Colonic mucosa (tissue), 4 donors: ENCODE measurements at regions not wholly inside any gene's neighbourhood (a gene's known extent, or its start where the extent isn't known, plus 50 kb on each side); places are given as distances from the start of the nearest gene placed in this dataset.

Source experiments
- DNase-seq: peaks from one replicate; pipeline ENCODE4 v3.0.0-alpha.2; 2020
- H3K27ac ChIP-seq: fragments of 200-600 bp; one replicate; pipeline ENCODE4 v1.8.0; 2021
- H3K27me3 ChIP-seq: fragments of 200-600 bp; one replicate; pipeline ENCODE4 v1.8.0; 2021
- H3K36me3 ChIP-seq: fragments of 200-600 bp; one replicate; pipeline ENCODE4 v1.8.0; 2021
- H3K4me1 ChIP-seq: fragments of 200-600 bp; one replicate; pipeline ENCODE4 v1.8.0; 2021; ENCODE audit warnings: mild to moderate bottlenecking
- H3K4me3 ChIP-seq: fragments of 200-600 bp; one replicate; pipeline ENCODE4 v1.8.0; 2021
- H3K9ac ChIP-seq, 2 donors: one replicate each; pipeline ENCODE4 v1.7.0; 2013; ENCODE audit warnings: control low read depth in 2 of 2, low read depth in 2 of 2, low read length in 2 of 2
- H3K9me3 ChIP-seq: fragments of 200-600 bp; one replicate; pipeline ENCODE4 v1.8.0; 2021
- CTCF ChIP-seq: fragments of 200-600 bp; IDR thresholded peaks from one replicate; pipeline ENCODE4 v1.8.0; 2022; ENCODE audit warnings: antibody characterized with exemption, mild to moderate bottlenecking
- intact Hi-C: fragments of 100-400 bp; cut with DNase I; formaldehyde crosslinking; loops from one replicate; pipeline ENCODE4 v1.14.1; 2022
- donor health status: healthy.
- donor health status: DM: no; HTN: no; CAD: no.
- donor health status: DM: no; HTN: no; CAD: no.

GRCh38 chr3:178465260-178466180, 70.7 kb upstream of the KCNMB2 start:
- H3K9ac ChIP-seq = no peak overlapping the region
- H3K4me3 ChIP-seq = no peak overlapping the region
- no peak for TF ChIP-seq CTCF
- DNase-seq = no peak
- H3K36me3 ChIP-seq = no peaks in the 10 kb centered on the region
- no peak overlapping the region for H3K27ac ChIP-seq
- H3K9me3 ChIP-seq = no peaks in the 10 kb centered on the region
- no peaks in the 10 kb centered on the region for H3K27me3 ChIP-seq
- intact Hi-C loops = no loop called here
- no peaks in the 10 kb centered on the region for H3K4me1 ChIP-seq

GRCh38 chr3:178472941-178473340, 63.3 kb upstream of the KCNMB2 start:
- Histone ChIP-seq H3K27ac (no peak overlapping the region), H3K4me3 (no peak overlapping the region), H3K9me3 (no peaks in the 10 kb centered on the region), H3K9ac (no peak overlapping the region), H3K4me1 (no peaks in the 10 kb centered on the region), H3K36me3 (no peaks in the 10 kb centered on the region), H3K27me3 (no peaks in the 10 kb centered on the region)
- DNase-seq = no peak
- TF ChIP-seq CTCF = no peak
- intact Hi-C loops = no loop called here

- H3K4me3 ChIP-seq = no peak overlapping the region
Measured at GRCh38 chr3:178474526-178474925, 61.7 kb upstream of the KCNMB2 start.

GRCh38 chr3:178475062-178475461, 61.2 kb upstream of the KCNMB2 start:
- H3K9ac ChIP-seq = no peak overlapping the region
- H3K27ac ChIP-seq = no peak overlapping the region
- DNase-seq = no peak
- no peaks in the 10 kb centered on the region for H3K9me3 ChIP-seq
- H3K36me3 ChIP-seq = no peaks in the 10 kb centered on the region
- H3K4me3 ChIP-seq = no peak overlapping the region
- H3K27me3 ChIP-seq = no peaks in the 10 kb centered on the region
- intact Hi-C loops = no loop called here
- H3K4me1 ChIP-seq = no peaks in the 10 kb centered on the region
- TF ChIP-seq CTCF = no peak

More at GRCh38 chr3:178474526-178474925, 61.7 kb upstream of the KCNMB2 start:
- H3K27ac ChIP-seq = no peak overlapping the region
- no peaks in the 10 kb centered on the region for H3K27me3 ChIP-seq
- DNase-seq = no peak
- H3K9me3 ChIP-seq = no peaks in the 10 kb centered on the region
- intact Hi-C loops = no loop called here
- H3K9ac ChIP-seq = no peak overlapping the region
- H3K36me3 ChIP-seq = no peaks in the 10 kb centered on the region
- no peak for TF ChIP-seq CTCF
- H3K4me1 ChIP-seq = no peaks in the 10 kb centered on the region

GRCh38 chr3:178476886-178477285, 59.4 kb upstream of the KCNMB2 start:
- no peaks in the 10 kb centered on the region for H3K36me3 ChIP-seq
- intact Hi-C loops = no loop called here
- no peaks in the 10 kb centered on the region for H3K27me3 ChIP-seq
- DNase-seq = no peak
- no peak for TF ChIP-seq CTCF
- H3K9ac ChIP-seq = no peak overlapping the region
- H3K4me3 ChIP-seq = no peak overlapping the region
- no peaks in the 10 kb centered on the region for H3K4me1 ChIP-seq
- H3K9me3 ChIP-seq = no peaks in the 10 kb centered on the region
- H3K27ac ChIP-seq = no peak overlapping the region
